ENCODE measurements at regions not wholly inside any gene's neighbourhood (a gene's known extent, or its start where the extent isn't known, plus 50 kb on each side); places are given as distances from the start of the nearest gene placed in this dataset.
"Not testable (repeated sequence)": the region's sequence is repeated elsewhere in the genome, so short reads cannot be mapped to it uniquely, and the experiment has no call there.

DNA sequence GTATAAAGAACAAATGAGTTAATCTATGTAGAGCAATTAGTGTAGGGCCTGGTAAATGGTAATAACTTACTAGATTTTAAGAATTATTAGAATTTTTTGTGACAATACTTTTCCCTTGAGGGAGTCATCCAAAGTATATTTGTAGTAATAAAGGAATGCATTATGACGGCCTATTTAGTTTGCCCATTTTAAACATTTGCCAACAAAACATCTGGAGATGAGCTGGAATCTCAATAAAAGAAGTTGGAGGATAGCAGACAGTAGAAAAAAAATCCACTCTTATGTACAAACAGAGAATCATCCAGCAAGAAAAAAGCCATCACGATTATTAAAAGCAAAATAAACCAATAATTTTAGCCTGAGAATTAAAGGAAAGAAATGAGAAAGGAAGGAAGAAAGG is 567.3 kb upstream of the ADAMTS5 start:
- DNase-seq (ENCODE audit: low read depth in 3 of 3): no peak

DNA sequence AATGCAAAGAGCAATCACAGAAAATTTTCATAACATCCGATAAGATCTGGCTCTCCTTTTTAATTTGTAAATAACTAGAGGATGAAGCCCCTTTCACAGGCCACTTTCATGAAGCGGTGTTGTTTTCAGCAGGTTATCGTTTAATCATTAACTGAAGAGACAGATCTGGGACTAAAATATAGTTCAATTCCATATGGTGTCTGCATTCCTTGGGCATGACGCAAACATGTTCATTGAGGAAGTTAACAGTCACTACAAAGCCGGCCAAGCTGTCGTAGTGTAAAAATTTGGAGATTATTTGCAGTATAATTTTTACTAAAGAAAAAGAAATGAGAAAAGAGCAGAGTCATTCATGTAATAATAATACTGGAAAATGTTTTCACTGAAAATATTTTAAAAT is 565.2 kb upstream of the ADAMTS5 start:
- no peak for DNase-seq (ENCODE audit: low read depth in 3 of 3)

DNA sequence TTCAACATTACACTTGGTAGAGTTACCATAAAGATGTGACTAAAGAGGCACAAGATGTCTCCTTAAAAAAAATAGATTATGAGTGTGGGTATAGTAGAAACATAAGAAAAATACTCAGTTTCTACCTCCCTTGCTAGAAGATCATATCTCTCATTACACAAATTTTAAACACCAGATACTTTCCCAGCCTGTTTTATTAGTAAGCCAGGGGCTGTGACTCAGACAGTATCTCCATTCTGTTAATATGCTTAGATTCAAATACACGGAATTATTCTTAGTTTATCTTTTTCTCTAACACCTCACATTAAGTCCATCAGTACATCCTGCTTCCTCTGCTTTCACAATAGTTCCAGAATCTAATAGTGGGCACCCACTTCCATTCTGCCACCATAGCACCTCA is 561.8 kb upstream of the ADAMTS5 start:
- DNase-seq (ENCODE audit: low read depth in 3 of 3): no peak

DNA sequence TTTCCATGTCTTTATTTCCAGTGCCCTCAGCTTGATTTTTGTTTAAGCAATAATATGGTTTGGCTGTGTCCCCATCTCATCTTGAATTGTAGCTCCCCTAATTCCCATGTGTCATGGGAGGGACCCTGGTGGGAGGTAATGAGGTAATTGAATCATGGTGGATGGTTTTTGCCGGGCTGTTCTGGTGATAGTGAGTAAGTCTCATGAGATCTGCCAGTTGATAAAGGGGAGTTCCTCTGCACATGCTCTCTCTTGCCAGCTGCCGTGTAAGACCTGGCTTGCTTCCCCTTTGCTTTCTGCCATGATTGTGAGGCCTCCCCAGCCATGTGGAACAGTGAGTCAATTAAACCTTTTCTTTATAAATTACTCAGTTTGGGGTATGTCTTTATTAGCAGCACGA is 559.6 kb upstream of the ADAMTS5 start:
- no peak for DNase-seq (ENCODE audit: low read depth in 3 of 3)

DNA sequence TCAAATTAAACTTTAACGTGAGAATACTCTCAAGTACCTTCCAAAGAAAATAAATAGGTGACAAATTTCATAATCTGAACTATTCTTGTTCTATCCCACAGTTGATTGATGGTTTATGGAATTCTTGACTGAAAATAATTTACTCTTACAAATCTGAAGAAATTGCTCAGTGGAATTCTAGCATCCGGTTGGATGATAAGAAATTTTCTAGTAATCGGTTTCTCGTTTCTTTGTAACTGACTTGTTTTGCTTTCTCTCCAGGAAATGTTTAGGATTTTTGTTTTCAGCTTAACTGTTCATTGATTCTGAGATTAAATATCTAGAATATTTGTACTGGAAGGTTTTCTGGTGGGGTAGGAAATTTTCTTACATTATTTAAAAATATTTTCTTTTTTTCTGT is 558.9 kb upstream of the ADAMTS5 start:
- no peak for DNase-seq (ENCODE audit: low read depth in 3 of 3)

DNA sequence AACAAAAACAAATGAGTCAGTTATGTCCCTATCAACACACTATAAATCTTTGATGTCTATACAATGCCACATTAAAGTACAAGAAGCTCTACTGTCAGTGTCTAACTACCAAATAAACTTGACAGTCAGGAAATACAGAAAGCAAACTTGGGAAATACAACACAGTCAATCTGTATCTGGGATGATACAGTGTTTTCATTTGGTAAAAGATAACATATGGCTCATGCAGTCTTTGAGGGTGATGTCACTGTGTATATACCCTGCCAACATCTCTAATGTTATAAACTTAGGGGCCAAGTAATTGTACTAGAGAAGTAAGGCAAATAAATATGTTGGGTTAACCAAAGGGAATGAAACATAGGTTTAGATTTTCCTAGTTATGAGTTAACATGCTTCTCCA is 552.5 kb upstream of the ADAMTS5 start:
- no peak for DNase-seq (ENCODE audit: low read depth in 3 of 3)

DNA sequence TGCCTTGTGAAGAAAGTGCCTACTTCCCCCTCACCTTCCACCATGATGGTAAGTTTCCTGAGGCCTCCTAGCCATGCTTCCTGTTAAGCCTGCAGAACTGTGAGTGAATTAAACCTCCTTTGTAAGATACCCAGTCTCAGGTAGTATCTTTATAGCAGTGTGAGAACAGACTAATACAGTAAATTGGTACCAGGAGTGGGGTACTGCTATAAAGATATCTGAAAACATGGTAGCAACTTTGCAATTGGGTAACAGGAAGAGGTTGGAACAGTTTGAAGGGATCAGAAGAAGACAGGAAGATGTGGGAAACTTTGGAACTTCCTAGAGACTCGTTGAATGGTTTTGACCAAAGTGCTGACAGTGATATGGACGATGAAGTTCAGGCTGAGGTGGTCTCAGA is 550.3 kb upstream of the ADAMTS5 start:
- not testable (repeated sequence) for DNase-seq (ENCODE audit: low read depth in 3 of 3)

DNA sequence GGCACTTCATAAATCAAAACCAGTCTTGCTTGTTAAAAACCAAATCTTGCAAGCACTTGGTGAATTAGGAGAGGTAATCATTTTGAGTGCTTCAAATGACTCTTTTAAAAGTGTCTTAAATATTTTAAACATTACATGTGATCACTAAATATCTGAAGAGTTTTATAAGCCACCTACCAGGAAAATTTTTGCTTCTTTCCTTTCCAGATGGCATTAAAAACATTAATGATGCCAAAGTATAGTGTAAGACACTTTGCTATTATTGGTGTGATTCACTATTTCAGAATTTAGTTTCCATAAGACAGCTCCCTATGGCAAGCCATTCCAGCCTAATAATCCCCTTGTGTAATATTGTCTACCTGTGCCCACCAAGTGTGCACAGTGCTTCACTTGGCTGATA is 548.8 kb upstream of the ADAMTS5 start:
- no peak for DNase-seq (ENCODE audit: low read depth in 3 of 3)

DNA sequence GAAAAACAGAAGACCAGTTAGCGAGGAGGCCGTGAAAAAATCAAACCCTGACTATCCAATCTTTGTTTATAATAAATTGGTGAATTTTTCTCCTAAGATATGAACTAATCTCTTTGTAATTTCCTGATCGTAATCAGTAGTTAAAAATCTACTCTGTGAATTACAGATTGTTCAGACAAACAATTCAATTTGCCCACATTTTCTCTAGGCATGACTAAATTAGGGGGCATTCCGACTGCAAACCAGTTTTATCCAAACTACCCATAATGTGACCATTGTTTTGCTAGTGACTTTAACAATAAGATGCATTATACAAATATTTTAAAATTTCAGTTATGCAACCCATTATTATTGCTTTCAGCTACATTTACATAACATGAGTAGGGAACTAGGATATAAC is 546.9 kb upstream of the ADAMTS5 start:
- DNase-seq (ENCODE audit: low read depth in 3 of 3): no peak

DNA sequence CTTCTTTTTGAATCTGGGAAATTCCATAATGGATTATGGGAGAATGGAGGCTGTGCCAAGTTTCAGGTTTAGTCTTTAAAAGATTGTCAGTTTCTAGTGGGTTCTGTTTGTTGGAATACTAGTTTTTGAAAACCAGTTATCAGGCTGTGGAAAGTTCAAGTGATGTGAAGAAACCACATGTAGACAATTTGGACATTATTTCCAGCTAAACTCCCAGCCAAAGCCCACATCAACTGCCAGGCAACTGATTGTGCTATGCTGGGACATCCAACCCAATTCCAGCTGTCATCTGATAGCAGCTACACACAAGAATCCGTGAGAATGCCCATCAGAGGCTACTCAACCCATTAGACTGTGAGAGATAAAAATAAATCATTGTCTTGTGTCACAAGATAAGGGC is 546.1 kb upstream of the ADAMTS5 start:
- no peak for DNase-seq (ENCODE audit: low read depth in 3 of 3)

DNA sequence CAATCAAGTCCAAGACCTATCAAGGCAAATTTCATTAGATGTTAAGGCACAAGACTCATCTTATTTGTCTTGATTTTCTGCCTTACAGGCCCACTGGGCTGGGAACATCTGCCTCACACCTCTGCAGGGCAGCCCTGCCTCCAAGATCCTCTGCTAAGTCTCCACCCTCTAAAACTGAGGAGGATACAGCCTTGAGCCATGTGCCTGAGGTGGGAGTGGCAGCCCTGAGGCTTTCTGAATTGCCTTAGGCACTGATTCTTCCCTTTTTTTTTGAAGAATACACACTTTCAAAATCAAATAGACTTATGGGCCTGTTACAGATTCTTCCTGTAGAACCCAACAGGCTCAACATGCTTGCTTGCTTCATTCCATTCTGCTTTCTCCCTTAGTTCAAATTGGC is 544.3 kb upstream of the ADAMTS5 start:
- DNase-seq (ENCODE audit: low read depth in 3 of 3): no peak

DNA sequence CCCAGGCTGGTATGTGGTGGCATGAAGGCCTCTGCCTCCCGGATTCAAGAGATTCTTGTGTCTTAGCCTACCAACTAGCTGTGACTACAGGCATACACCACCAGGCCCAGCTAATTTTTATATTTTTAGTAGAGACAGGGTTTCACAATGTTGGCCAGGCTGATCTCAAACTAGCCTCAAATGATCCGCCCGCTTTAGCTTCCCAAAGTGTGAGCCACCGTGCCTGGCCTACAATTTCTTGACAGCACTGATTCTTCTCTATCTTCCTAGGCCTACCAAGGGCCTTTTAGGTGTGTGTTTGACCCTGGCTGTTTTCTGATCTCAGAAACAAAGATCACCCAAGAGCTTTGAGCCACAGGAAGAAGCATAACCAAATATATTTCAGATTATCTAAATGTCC is 540.8 kb upstream of the ADAMTS5 start:
- no peak for DNase-seq (ENCODE audit: low read depth in 3 of 3)

DNA sequence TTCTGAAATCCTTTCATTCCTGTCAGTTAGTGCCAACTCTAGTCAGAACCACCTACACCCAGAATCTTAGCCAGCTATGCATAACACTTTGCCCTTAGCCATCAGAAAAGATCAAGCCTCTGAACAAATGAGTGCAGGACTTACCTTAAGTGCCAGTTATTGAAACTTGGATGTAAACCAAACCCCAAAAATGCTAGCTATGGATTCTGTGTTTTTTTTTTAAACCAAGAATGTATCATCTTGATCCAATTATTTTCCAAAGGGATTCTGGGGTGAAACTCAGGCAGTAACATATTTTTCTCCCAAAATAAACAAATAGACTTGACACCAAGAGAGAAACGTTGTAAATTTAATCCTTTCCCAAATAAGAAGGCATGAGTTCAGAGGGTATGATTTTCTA is 538.6 kb upstream of the ADAMTS5 start:
- DNase-seq (ENCODE audit: low read depth in 3 of 3): no peak

DNA sequence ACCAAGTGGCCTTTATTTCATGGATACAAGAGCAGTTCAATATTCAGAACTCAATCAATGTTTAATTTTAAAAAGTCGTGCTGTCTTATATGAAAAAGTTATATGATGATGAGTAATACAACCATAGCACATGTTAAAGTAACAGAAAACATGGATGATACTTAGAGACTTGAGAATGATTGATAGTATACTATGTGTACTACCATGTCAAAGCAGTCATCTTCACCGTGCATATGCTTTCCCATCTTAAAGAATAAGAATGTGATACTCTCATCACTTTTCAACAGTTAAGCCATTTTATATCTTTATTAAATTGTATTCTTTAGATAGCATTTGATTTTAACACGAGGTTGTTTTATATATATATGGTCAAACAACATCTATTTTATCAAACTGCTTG is 535.9 kb upstream of the ADAMTS5 start:
- no peak for DNase-seq (ENCODE audit: low read depth in 3 of 3)

DNA sequence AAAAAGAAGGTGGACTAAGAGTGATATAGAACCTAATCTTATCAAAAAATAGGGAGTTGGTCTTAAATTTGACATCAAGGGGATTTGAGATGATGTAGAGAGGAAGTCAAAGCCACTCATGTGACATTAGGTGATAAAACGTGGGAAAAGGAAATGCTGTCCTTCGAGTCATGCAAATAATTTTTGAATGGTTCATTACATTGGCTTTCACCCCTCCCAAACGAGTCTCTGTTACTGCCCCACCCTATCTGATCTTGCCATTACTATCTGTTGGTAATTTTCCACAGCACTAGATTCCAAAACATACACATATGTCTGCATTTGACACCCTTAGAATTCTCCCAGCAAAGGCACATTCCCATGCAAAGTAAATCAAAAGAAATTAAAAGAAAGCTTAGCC is 531.1 kb upstream of the ADAMTS5 start:
- DNase-seq (ENCODE audit: low read depth in 3 of 3): no peak

DNA sequence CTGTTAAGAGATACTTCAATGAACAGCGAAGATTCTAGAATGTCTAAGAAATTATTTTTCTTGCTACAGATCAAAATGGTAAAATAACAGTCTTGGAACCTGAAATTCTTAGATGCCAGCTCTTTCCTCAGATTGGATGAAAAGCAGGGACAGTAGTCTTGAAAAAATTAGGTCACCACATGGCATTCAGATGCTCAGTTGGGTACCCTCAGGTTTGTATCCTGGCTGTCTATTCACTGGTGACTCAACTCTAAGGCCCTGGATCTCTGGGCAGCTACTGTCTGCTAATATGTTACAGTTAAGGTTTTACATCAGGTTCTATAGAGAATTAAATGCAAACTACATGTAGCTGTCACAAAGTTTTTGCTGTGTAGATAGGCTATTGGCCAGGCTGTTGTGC is 528.9 kb upstream of the ADAMTS5 start:
- no peak for DNase-seq (ENCODE audit: low read depth in 3 of 3)

DNA sequence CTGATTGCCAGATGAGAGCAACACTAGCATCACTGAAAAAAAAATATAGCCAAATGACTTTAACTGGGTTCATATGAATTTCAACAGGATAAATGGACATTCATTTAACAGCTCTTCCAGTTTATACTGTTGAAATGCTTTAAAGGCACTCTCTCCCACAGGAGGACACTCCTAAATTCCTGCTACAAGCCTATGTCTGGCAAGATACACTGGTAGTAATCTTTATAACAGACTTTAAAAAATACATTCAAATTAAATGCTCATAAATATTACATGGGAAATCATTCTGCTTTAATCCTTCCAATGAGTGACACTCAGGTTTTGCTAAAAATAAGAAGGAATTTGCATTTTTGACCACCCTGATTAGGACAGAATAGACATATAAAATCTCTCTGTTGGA is 526.7 kb upstream of the ADAMTS5 start:
- DNase-seq (ENCODE audit: low read depth in 3 of 3): no peak

DNA sequence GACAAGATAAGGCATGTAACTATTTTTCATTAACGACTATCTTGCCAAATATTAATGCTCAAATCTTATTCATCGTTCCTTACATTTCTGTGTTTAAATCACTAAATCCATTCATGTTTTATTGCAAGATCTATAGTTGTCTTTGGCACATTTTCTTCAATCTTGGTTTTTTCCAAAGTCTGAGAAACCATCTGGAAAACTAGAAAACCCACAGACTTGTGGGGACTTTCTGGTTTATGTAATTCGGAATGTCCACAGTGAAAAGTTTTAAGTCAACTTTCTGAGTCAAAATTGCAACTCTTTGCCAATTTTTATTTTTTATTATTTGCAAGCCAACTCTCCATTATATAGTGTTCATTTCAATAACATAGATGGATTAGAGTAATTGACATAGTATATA is 520.8 kb upstream of the ADAMTS5 start:
- DNase-seq (ENCODE audit: low read depth in 3 of 3): no peak

DNA sequence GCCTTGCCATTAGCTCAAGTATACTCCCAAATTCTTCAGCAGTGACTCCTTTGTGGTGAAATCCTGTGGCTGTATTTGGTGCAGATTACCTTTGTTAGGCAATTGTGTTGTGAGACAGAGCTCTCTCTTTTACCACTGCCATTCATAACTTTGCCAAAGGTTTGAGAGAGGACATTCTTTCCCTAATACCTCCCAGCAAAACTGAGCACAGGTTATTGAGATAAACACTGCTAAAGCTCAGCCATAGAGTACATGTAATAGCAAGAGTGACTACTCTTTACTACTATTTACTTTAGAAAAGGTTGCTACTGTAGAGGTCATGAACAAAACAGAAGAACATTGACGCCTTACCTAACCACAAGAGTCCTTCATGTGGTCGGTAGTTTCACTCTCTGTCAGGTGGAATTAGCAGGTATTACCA is 514.0 kb upstream of the ADAMTS5 start:
- no peak for DNase-seq (ENCODE audit: low read depth in 3 of 3)

DNA sequence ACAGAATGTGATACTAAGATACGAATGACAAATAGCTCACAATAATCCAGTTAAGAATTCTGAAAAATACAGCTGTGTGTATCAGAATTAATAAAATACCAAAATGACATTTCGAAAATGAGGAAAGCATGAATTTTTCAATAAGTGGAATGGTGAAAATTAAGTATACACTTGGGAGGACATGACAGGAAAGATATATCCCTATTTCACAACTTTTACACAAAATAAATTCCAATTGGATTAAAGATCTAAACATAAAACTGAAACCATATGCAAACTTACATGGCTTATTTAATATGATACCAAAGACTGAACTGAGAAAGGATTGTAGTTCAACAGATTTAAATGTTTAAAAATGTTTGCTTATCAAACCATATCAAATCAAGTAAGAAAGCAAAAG is 510.4 kb upstream of the ADAMTS5 start:
- DNase-seq (ENCODE audit: low read depth in 3 of 3): no peak

DNA sequence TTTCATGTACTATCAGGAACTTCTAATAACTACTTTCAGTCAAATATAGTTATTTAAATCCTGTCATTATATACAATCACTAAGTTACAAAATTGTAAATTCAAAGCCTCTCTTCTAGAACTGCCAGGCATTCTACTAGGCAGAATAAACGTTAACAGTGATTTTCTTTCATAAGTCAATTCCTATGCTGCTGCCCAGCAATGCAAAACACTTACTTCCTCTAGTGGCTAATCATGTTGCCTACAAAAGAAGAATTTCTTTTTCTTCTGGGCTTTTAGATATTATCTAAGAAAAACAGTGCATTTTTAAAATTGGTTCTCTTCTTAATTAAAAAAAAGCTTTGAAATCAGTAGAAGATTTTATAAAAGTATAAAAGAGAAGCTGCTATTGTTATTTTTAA is 509.8 kb upstream of the ADAMTS5 start:
- DNase-seq (ENCODE audit: low read depth in 3 of 3): no peak

DNA sequence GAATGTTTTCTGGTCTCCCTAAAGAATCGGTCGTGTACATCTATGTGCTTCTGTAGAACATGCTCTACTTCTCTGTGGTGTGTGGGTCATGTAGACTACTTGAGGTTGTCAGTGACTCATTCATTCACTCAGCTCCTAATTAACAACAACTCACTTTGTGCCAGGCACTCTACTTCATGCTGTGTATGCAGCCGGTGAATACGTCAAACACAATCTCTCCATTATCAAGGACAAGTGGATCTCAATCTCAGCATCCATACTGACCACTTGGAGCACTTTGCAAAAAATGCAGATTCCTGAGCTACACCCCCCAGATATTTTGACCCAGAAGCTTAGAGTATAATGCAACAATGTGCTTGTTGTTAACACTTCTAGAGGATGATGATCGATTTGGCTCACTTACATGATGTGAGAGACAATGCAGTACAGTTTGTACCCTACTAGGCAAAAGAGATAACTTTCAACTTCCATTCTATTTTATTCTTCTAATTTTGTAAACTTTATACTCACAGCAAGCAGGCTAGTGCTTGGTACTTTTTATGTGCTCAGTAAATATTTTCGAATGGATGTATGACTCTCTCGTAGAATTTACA is 508.6 kb upstream of the ADAMTS5 start:
- no peak for DNase-seq (ENCODE audit: low read depth in 3 of 3)

DNA sequence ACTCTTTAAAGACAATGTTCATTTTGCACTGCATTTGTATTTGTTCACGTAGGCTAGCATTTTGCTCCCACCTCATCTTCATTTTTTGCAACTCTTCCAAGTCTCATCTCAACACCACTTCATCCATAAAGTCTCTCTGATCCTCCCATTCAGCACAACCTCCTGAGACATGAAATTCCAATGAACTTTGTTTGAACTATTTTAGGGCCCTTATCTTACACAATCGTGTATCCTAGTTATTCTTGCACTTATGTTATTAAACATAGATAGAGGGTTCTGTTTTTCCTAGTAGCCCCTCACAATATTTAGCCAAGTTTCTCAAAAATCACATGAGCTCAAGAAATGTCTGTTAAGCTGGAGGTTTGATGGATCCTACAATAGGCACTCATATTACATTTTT is 500.5 kb upstream of the ADAMTS5 start:
- no peak for DNase-seq (ENCODE audit: low read depth in 3 of 3)

DNA sequence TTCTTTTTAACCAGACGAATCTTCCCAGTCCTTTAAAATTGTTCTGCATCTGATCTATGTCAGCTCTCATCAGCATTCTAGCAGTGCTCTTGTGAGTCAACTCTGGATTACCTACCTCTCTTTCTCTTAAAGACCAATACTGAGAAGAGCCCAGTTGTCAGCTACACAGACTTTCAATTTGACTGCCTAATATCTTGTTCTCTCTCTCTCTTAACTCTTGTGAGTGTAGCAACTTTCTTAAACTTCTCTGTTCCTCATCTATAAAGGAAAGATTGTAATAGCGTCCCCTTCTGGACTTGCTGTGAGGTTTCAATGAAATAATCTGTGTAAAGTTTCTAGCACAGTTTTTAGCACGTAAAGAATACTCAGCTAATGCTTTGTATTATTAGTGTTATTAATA is 499.3 kb upstream of the ADAMTS5 start:
- no peak for DNase-seq (ENCODE audit: low read depth in 3 of 3)

DNA sequence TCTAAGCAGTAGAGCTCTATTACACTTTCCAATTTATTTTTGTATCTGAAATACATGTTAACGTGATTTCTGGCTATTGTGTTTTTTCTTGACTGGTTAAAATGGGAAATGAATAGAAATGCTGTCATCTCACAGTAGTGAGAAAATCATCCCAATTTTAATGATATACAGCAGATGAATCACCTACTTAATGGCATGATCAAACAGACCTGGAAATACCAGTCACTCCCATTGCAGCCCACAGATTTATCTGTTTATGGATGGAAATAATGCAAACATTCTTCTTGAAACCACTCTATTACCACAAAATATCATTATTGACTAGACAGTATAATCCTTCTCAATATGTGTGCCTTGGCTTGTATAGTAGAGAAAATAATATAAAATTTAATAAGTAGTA is 497.8 kb upstream of the ADAMTS5 start:
- DNase-seq (ENCODE audit: low read depth in 3 of 3): no peak
